T-helper 17 cell (primary cell): ENCODE measurements at regions not wholly inside any gene's neighbourhood (a gene's known extent, or its start where the extent isn't known, plus 50 kb on each side); places are given as distances from the start of the nearest gene placed in this dataset.

ENCODE experiments used
- ATAC-seq: fragments of 150-1000 bp; cut with Tn5 transposase; 2 replicates; pipeline ENCODE4 v1.10.0; 2021; ENCODE audit warnings: mild to moderate bottlenecking, moderate library complexity
- DNase-seq, 3 donors: peaks; one replicate each; pipeline versions ENCODE4 v3.0.0 to v3.0.0-alpha.2; 2020 to 2021
- H3K9me3 ChIP-seq: one replicate; pipeline ENCODE4 v1.7.0; 2013; ENCODE audit warnings: low read length, mild to moderate bottlenecking; ENCODE audit not compliant: control insufficient read depth, poor library complexity, severe bottlenecking
- H3K27ac Mint-ChIP-seq: one replicate; pipeline ENCODE4 v1.8.0; 2022; ENCODE audit warnings: mild to moderate bottlenecking, moderate library complexity, mixed read lengths
- H3K27me3 Mint-ChIP-seq: one replicate; pipeline ENCODE4 v1.8.0; 2022; ENCODE audit warnings: mixed read lengths
- H3K36me3 Mint-ChIP-seq: one replicate; pipeline ENCODE4 v1.8.0; 2022; ENCODE audit warnings: low read depth, mixed read lengths
- H3K4me1 Mint-ChIP-seq: one replicate; pipeline ENCODE4 v1.8.0; 2022; ENCODE audit warnings: mild to moderate bottlenecking, mixed read lengths
- H3K4me3 Mint-ChIP-seq: one replicate; pipeline ENCODE4 v1.8.0; 2022; ENCODE audit warnings: mild to moderate bottlenecking, moderate library complexity, mixed read lengths

DNA sequence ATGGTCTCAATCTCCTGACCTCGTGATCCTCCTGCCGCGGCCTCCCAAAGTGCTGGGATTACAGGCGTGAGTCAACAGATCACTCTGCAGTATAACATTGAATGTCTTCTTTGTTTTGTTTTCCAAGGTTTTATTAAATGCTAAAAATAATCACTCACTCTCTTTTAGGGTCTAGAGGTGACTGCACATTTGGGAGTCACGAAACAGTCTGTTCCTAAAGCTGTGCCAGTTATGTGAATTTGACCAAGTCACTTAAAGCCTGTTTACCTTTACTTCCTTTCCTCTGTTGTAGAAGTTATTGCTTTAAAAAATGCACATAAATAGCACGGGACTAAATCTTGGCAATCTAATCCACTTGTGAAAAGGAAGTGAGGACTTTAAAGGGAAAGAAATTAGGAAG lies 304.9 kb upstream of the PTGER4 start:
- no peak overlapping the region for H3K27ac Mint-ChIP-seq
- H3K27me3 Mint-ChIP-seq, result no peaks in the 10 kb centered on the region
- peaks cover 6% of the 10 kb centered on the region for H3K4me1 Mint-ChIP-seq
- DNase-seq (no peak), ATAC-seq (no peak)
- peaks cover 2% of the 10 kb centered on the region for H3K36me3 Mint-ChIP-seq
- no peak overlapping the region for H3K4me3 Mint-ChIP-seq
- no peaks in the 10 kb centered on the region for H3K9me3 ChIP-seq

DNA sequence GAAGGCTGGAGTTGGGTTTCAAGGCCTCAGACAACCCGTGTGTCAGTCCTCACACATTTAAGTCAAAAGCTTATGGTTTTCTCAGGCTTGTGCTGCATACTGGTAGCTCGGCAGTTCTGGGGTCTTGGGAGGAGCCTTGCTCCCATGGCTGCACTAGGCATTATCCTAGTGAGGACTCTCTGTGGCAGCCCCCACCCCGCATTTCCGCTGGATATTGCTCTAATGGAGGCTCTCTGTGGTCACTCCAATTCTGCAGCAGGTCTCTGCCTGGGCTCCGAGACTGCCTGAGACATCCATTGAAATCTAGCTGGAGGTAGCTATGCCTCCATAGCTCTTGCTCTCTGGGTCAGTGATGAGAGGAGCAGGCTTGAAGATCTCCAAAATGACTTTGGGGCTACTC lies 311.5 kb upstream of the PTGER4 start:
- Mint-ChIP-seq H3K27ac (peak overlapping the region; percentile 49), H3K27me3 (no peaks in the 10 kb centered on the region), H3K4me1 (peaks cover 9% of the 10 kb centered on the region), H3K36me3 (peaks cover 2% of the 10 kb centered on the region), H3K4me3 (no peak overlapping the region)
- no peaks in the 10 kb centered on the region for H3K9me3 ChIP-seq
- no peak for ATAC-seq
- no peak for DNase-seq

DNA sequence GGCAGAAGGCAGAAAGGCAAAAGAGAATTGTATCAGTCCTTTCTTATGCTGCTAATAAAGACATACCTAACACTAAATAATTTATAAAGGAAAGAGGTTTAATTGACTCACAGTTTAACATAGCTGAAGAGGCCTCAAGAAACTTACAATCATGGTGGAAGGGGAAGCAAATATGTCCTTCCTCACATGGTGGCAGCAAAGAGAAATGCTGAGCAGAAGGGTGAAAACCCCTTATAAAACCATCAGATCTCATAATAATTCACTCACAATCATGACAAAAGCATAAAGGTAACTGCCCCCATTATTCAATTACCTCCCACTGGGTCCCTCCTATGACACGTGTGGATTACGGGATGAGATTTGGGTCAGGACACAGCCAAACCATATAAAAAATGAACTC lies 312.5 kb upstream of the PTGER4 start:
- ATAC-seq, result peak; percentile 62
- peak overlapping the region; percentile 49 for H3K27ac Mint-ChIP-seq

DNA sequence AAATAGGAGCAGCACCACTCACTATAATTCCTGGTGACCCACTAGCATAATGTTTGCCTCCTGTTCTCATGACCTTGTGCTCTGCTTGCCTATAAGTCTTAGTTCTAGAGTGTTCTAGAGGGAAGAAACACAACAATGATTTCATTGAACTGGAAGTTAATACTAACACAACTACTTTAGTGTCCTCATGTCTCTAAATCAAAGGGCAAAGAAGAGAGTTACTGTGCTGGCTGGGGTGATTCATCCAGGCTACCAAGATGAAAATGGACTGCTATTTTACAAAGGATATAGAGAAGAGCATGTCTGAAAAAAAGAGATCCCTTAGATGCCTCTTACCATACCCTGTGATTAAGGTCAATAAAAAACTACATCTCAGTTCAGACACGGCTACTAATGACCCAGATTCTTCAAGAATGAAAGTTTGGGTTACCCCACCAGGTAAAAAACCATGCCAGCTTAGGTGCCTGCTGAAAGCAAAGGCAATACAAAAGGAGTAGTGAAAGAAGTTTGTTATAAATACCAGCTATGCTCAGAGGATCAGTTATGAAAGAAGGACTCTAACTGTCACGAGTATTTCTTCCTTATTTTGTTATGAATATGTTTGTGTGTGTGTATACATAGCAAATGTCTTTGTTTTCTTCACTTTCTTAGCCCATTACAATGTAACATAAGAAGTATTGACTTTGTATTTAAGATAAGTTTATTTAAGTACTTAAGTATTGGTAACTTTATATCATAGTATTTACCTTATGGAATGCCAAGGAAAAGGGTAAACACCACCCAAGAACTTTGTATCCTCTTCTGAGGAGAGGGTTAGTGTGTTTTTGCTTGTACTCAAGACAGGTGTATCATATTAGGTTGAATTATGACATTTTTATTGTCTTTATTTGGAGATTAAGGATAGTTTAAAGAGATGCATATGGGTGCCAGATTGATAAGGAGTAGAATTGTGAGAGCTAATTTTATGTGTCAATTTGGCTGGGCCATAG lies 314.1 kb upstream of the PTGER4 start:
- no peaks in the 10 kb centered on the region for H3K27me3 Mint-ChIP-seq
- DNase-seq, result no peak
- no peak for ATAC-seq
- no peaks in the 10 kb centered on the region for H3K36me3 Mint-ChIP-seq
- peak overlapping the region; percentile 10 for H3K27ac Mint-ChIP-seq
- H3K4me1 Mint-ChIP-seq, result peaks cover 15% of the 10 kb centered on the region
- no peaks in the 10 kb centered on the region for H3K9me3 ChIP-seq
- H3K4me3 Mint-ChIP-seq, result no peak overlapping the region

More for the DNA sequence above, 312.5 kb upstream of the PTGER4 start:
- H3K27me3 Mint-ChIP-seq, result no peaks in the 10 kb centered on the region
- no peak overlapping the region for H3K4me3 Mint-ChIP-seq
- H3K36me3 Mint-ChIP-seq, result peaks cover 2% of the 10 kb centered on the region
- peaks cover 9% of the 10 kb centered on the region for H3K4me1 Mint-ChIP-seq
- no peak for DNase-seq
- H3K9me3 ChIP-seq, result no peaks in the 10 kb centered on the region

DNA sequence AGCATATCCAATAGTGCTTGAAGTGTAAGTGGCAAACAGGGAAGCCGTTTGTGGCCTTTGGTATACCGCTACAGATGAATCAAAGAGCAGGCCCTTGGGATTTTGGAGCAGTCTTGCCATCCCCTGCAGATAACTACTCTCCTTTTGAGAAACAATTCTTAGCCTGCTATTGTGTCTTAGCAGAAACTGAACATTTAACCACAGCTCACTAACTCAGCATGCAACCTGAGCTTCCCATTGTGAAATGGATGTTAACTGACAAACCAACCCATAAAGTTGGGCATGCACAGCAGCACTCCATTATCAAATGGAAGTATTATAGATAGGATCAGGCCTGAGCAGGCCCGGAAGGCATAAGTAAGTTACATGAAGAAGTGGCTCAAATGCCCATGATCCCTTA lies 315.3 kb upstream of the PTGER4 start:
- H3K9me3 ChIP-seq, result no peaks in the 10 kb centered on the region
- Mint-ChIP-seq H3K27ac (no peak overlapping the region), H3K36me3 (no peaks in the 10 kb centered on the region), H3K4me1 (peaks cover 16% of the 10 kb centered on the region), H3K4me3 (no peak overlapping the region), H3K27me3 (no peaks in the 10 kb centered on the region)
- ATAC-seq (no peak), DNase-seq (no peak)

DNA sequence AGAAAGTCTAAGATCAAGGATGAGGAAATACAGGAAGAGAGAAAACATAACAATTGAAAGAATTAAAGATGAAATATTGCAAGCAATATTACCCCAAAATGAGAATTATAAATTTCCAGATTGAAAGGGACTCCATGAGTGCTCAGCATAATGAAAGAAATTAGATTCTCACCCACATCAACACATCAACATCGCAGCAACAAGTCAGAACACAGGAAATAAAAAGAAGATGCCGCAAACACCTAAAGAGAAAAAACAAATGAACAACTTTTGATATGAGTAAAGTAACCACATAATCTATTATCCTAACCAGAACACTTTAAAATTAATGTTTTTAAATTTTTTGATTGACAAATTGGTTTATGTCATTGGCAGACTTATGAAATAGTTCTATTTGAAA lies 318.3 kb upstream of the PTGER4 start:
- ATAC-seq (peak; percentile 42), DNase-seq (no peak)
- Mint-ChIP-seq H3K27me3 (no peaks in the 10 kb centered on the region), H3K36me3 (peaks cover 2% of the 10 kb centered on the region), H3K27ac (peak overlapping the region; percentile 54), H3K4me1 (peaks cover 16% of the 10 kb centered on the region), H3K4me3 (no peak overlapping the region)
- no peaks in the 10 kb centered on the region for H3K9me3 ChIP-seq

DNA sequence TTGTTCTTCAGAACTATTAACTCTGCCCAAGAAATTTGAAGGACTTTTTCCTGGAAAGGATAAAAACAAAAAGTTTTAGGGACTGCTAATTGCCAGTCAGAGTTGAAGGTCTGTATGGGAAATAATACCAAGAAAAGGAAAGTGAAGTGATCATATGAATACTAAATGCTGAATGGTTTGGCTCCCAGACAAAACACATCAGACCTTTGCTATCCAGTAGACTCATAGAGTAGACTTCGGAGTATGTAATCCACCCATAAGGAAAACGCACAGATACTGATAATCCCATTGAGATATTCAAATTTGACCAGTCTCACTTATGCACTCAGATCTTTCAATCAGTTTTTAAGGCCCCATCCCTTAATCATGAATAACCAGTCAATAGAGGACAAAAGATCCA lies 319.0 kb upstream of the PTGER4 start:
- Mint-ChIP-seq H3K4me3 (no peak overlapping the region), H3K27ac (peak overlapping the region; percentile 54), H3K36me3 (peaks cover 2% of the 10 kb centered on the region), H3K27me3 (no peaks in the 10 kb centered on the region), H3K4me1 (peaks cover 16% of the 10 kb centered on the region)
- no peak for DNase-seq
- no peaks in the 10 kb centered on the region for H3K9me3 ChIP-seq
- ATAC-seq, result no peak

DNA sequence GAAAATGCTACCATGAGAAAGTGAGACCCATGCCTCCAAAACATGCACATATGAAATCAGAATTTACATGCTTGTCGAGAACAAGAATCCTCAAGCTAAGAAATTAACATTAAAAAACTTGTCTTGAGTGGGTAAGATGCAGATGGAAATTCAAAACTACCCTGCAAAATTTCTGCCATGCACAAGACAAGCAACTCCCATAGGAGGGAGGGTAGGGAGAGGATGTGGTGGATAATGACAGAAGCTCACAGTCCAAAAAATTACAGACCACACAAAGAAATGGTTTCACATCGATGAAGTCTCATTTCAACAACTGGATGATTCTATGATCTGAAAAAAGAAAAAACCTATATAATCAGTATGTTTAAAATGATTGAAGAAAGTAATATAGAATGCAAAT lies 319.9 kb upstream of the PTGER4 start:
- ATAC-seq, result no peak
- DNase-seq, result no peak
- H3K9me3 ChIP-seq, result no peaks in the 10 kb centered on the region
- Mint-ChIP-seq H3K27ac (no peak overlapping the region), H3K4me3 (no peak overlapping the region), H3K27me3 (no peaks in the 10 kb centered on the region), H3K36me3 (peaks cover 2% of the 10 kb centered on the region), H3K4me1 (peaks cover 14% of the 10 kb centered on the region)

DNA sequence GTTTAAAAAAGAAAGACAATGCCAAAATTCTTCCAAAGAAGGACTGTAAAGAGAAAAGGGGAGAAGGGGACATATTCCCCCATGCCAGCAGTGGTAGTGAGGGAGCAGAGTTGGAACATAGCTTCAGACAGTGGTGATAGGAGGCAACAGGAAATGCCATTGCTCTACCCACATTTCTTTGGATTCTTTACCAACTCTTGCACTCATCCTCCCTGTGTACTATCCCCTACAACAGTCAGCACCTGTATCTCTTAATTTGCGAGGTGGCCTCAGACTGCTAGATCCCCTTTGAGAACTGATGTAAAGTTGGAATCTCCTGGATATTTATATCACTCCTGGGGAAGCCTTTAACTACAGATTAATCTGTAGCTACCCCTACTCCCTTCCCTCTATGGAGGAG lies 320.6 kb upstream of the PTGER4 start:
- Mint-ChIP-seq H3K27ac (no peak overlapping the region), H3K4me1 (peaks cover 12% of the 10 kb centered on the region), H3K36me3 (peaks cover 2% of the 10 kb centered on the region), H3K27me3 (no peaks in the 10 kb centered on the region), H3K4me3 (no peak overlapping the region)
- ATAC-seq (no peak), DNase-seq (no peak)
- H3K9me3 ChIP-seq, result no peaks in the 10 kb centered on the region

DNA sequence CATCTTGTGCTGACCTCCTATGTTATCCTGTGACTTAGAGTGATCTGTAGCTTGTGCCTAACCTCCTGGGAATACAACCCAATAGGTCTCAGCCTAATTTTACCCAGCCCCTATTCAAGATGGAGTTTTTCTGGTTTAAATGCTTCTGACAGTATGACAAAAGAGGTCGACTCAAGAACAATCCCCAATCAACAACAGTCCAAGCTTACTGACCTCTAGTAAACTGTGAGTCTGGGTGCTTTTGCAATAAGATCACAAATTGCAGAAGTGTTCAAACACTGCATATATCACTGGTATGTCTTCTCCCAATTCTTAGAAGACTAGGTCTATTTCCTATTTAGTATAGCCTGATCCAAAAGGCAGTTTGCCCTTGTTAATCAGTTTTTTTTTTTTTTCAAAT lies 323.5 kb upstream of the PTGER4 start:
- Mint-ChIP-seq H3K27me3 (no peaks in the 10 kb centered on the region), H3K4me1 (peaks cover 9% of the 10 kb centered on the region), H3K36me3 (peaks cover 2% of the 10 kb centered on the region), H3K27ac (no peak overlapping the region), H3K4me3 (no peak overlapping the region)
- no peaks in the 10 kb centered on the region for H3K9me3 ChIP-seq
- ATAC-seq (no peak), DNase-seq (no peak)

DNA sequence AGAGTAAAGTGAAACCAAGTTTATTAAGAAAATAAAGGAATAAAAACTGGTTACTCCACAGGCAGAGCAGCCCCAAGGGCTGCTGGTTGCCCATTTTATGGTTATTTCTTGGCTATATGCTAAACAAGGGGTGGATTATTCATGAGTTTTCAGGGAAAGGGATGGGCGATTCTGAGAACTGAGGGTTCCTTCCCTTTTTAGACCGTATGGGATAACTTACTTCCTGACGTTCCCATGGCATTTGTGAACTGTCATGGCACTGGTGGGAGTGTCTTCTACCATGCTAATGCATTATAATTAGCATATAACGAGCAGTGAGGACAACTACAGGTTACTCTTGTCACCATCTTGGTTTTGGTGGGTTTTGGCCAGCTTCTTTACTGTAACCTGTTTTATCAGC lies 323.9 kb upstream of the PTGER4 start:
- H3K27me3 Mint-ChIP-seq, result no peaks in the 10 kb centered on the region
- H3K27ac Mint-ChIP-seq, result no peak overlapping the region
- DNase-seq (no peak), ATAC-seq (no peak)
- no peak overlapping the region for H3K4me3 Mint-ChIP-seq
- no peaks in the 10 kb centered on the region for H3K9me3 ChIP-seq
- peaks cover 7% of the 10 kb centered on the region for H3K4me1 Mint-ChIP-seq
- H3K36me3 Mint-ChIP-seq, result peaks cover 2% of the 10 kb centered on the region

DNA sequence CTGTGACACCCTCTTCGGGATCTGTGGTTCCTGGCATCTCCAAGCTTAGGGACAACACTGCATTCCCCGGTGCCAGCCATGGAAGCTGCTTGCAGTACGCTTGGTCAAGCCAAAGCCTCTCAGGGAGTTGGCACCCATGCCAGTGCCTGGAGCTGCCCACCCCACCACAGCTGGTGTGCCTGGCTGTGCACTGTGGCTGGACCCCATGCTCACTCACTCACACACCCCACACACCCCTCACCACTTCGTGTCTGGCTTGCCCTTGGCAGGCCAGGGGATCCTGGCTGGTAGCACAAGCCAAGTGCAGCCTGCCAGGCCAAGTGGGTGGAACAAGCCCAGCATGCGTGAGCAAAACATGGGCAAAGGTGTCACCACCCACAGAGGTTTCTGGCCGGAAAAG lies 324.5 kb upstream of the PTGER4 start:
- H3K36me3 Mint-ChIP-seq, result peaks cover 2% of the 10 kb centered on the region
- no peak overlapping the region for H3K27ac Mint-ChIP-seq
- no peak for DNase-seq
- ATAC-seq, result no peak
- no peaks in the 10 kb centered on the region for H3K27me3 Mint-ChIP-seq
- H3K4me1 Mint-ChIP-seq, result peaks cover 5% of the 10 kb centered on the region
- no peak overlapping the region for H3K4me3 Mint-ChIP-seq
- H3K9me3 ChIP-seq, result no peaks in the 10 kb centered on the region

DNA sequence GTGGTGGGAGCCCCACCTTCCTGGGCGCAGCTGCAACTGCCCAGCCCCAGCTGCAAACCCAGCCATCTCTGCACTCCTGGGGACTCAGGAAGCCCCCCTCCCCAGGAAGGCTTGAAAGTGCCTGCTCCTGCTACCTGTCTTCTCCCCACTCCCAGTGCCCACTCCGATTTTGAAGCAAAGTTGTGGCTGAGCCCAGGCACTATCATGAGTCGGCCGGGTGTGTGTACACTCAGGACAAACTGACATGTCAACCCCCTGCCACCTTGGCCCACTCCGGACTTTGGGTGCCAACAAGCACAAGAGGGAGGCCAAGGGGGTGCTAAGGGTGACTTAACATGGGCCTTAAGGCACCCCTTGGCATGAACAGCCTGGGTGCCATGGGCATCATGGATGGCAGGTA lies 325.5 kb upstream of the PTGER4 start:
- ATAC-seq (no peak), DNase-seq (no peak)
- H3K27me3 Mint-ChIP-seq, result no peaks in the 10 kb centered on the region
- H3K36me3 Mint-ChIP-seq, result peaks cover 2% of the 10 kb centered on the region
- H3K4me1 Mint-ChIP-seq, result peaks cover 5% of the 10 kb centered on the region
- H3K27ac Mint-ChIP-seq, result no peak overlapping the region
- no peak overlapping the region for H3K4me3 Mint-ChIP-seq
- peaks cover 1% of the 10 kb centered on the region for H3K9me3 ChIP-seq

DNA sequence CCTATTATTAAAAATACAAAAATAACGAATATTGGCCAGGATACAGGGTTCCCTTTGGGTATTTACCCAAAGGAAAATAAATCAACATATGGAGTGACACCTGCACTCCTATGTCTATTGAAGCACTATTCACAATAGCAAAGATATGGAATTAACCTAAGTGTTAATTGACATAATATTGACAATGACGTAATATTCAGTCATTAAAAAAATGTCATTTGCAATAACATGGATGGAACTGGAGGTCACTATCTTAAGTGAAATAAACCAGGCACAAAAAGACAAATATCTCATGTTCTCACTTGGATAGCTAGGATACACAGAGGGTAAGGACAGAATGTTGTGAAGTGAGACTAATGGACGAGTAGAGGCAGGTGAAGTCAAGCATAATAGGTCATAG lies 326.3 kb upstream of the PTGER4 start:
- Mint-ChIP-seq H3K27ac (no peak overlapping the region), H3K4me1 (peaks cover 3% of the 10 kb centered on the region), H3K4me3 (no peak overlapping the region), H3K27me3 (no peaks in the 10 kb centered on the region), H3K36me3 (peaks cover 2% of the 10 kb centered on the region)
- DNase-seq (no peak), ATAC-seq (no peak)
- H3K9me3 ChIP-seq, result peaks cover 3% of the 10 kb centered on the region
